ENCODE measurements at regions not wholly inside any gene's neighbourhood (a gene's known extent, or its start where the extent isn't known, plus 50 kb on each side); places are given as distances from the start of the nearest gene placed in this dataset.

GRCh38 chr16:59424714-59425273 lies 690.7 kb upstream of the GOT2 start:
- TF ChIP-seq SMARCC2 (IDR thresholded peaks at IDR 0.05; ENCODE audit: low read depth) (no peak), EP300 (IDR thresholded peaks at IDR 0.05; ENCODE audit: low read length) (no peak), HNRNPH1 (optimal IDR thresholded peaks at IDR 0.05; ENCODE audit: low read depth, low read length) (no peak), EGR1 (conservative IDR thresholded peaks at IDR 0.05) (no peak), CBX2 (IDR thresholded peaks at IDR 0.05; ENCODE audit: insufficient read depth, low read length, poor library complexity, severe bottlenecking) (no peak), ZNF121 (CRISPR knock-in tag; conservative IDR thresholded peaks at IDR 0.05) (no peak)
